HepG2 (cell line): ENCODE measurements at regions not wholly inside any gene's neighbourhood (a gene's known extent, or its start where the extent isn't known, plus 50 kb on each side); places are given as distances from the start of the nearest gene placed in this dataset.

Experiments
- ATAC-seq: fragments of 200-7000 bp; cut with Tn5 transposase; 3 replicates; pipeline ENCODE4 v1.9.1; 2020; ENCODE audit warnings: mild to moderate bottlenecking, moderate library complexity
- BruUV-seq: library from RNA; stranded (reverse); fragments of 400-500 nt; replicated peaks from 2 replicates; lab custom pipeline; 2021; lab: Mats Ljungman, UMichigan
- CTCF ChIA-PET: fragments of 300-600 bp; formaldehyde crosslinking; extraction: SDS; loops from one replicate; lab custom pipeline; 2021; ENCODE audit warnings: low total read pairs, inconsistent platforms, low intra/inter-chr PET ratio; lab: Yijun Ruan, JAX
- POLR2A ChIA-PET: fragments of 350-600 bp; sonication (Branson Sonifier 250); formaldehyde crosslinking; loops from one replicate; lab custom pipeline; 2020; ENCODE audit warnings: antibody characterized with exemption, inconsistent platforms; lab: Yijun Ruan, JAX
- DNase-seq: peaks from one replicate; pipeline ENCODE4 v3.0.0-alpha.2; 2015; ENCODE audit warnings: low spot score
- FAIRE-seq: peaks from 3 replicates; lab custom pipeline; 2011; peaks lifted over from hg19 to GRCh38; lab: Jason Lieb, UNC
- H2AFZ ChIP-seq: one replicate; pipeline ENCODE4 v1.6.1; 2011; ENCODE audit warnings: low read length, inconsistent platforms
- H3K27ac ChIP-seq: fragments of 300-600 bp; 3 replicates; pipeline ENCODE4 v1.8.0; 2011; ENCODE audit warnings: mixed run types, mild to moderate bottlenecking, mixed read lengths, low read length, inconsistent platforms; ENCODE audit not compliant: insufficient read depth; ENCODE audit errors: extremely low read length
- H3K27me3 ChIP-seq, 2 experiments: fragments of 200-600 bp in 1 of 2; 2 replicates in 1 of 2; 3 replicates in 1 of 2; pipeline versions ENCODE4 v1.6.0 to v1.8.0; 2011; ENCODE audit warnings: low read length in 2 of 2, mild to moderate bottlenecking in 2 of 2, moderate library complexity in 2 of 2, inconsistent platforms in 1 of 2; ENCODE audit not compliant: insufficient read depth in 2 of 2, control insufficient read depth in 1 of 2
- H3K36me3 ChIP-seq, 2 experiments: fragments of 200-600 bp in 1 of 2; replicated peaks in 1 of 2; 2 replicates in 1 of 2; 3 replicates in 1 of 2; pipeline versions ENCODE4 v1.5.1 to v1.8.0; 2011; ENCODE audit warnings: low read length in 2 of 2, inconsistent platforms in 1 of 2; ENCODE audit not compliant: insufficient read depth in 2 of 2, control insufficient read depth in 1 of 2
- H3K4me1 ChIP-seq: 2 replicates; pipeline ENCODE4 v1.5.1; 2012; ENCODE audit warnings: low read length, inconsistent platforms; ENCODE audit not compliant: insufficient read depth
- H3K4me2 ChIP-seq: 2 replicates; pipeline ENCODE4 v1.6.0; 2011; ENCODE audit warnings: low read depth, low read length, inconsistent platforms
- H3K4me3 ChIP-seq, 3 experiments: fragments of 200-600 bp in 1 of 3; sonication (generic), shearing (Covaris generic) in 1 of 3; replicated peaks in 1 of 3; 2 replicates each; pipeline ENCODE4 v1.5.1; 2011 to 2016; ENCODE audit warnings: low read length in 3 of 3, inconsistent platforms in 2 of 3, low read depth in 2 of 3, mild to moderate bottlenecking in 2 of 3, control low read depth in 1 of 3, mixed read lengths in 1 of 3; ENCODE audit not compliant: insufficient read depth in 1 of 3
- H3K79me2 ChIP-seq: one replicate; pipeline ENCODE4 v1.6.1; 2011; ENCODE audit warnings: low read length, inconsistent platforms; ENCODE audit not compliant: insufficient read depth
- H3K9ac ChIP-seq: 2 replicates; pipeline ENCODE4 v1.6.0; 2011; ENCODE audit warnings: mild to moderate bottlenecking, low read depth, low read length, inconsistent platforms; ENCODE audit not compliant: insufficient read depth
- H3K9me3 ChIP-seq: 2 replicates; pipeline ENCODE4 v1.5.1; 2012; ENCODE audit warnings: mild to moderate bottlenecking, low read length
- H4K20me1 ChIP-seq: 2 replicates; pipeline ENCODE4 v1.6.0; 2011; ENCODE audit warnings: inconsistent platforms, mild to moderate bottlenecking, low read length, moderate library complexity; ENCODE audit not compliant: insufficient read depth
- CENPX ChIP-seq: sonication (generic); formaldehyde crosslinking; IDR thresholded peaks from 2 replicates; pipeline ENCODE4 v1.9.0; 2021; ENCODE audit warnings: mild to moderate bottlenecking, missing genetic modification reagents, moderate library complexity
- HES4 ChIP-seq: sonication (generic); formaldehyde crosslinking; IDR thresholded peaks from 2 replicates; pipeline ENCODE4 v1.9.0; 2021; ENCODE audit warnings: mild to moderate bottlenecking, missing genetic modification reagents, borderline replicate concordance
- MED13 ChIP-seq: sonication (generic); formaldehyde crosslinking; IDR thresholded peaks from 2 replicates; pipeline ENCODE4 v1.5.0; 2020; ENCODE audit warnings: missing genetic modification reagents
- RBFOX2 ChIP-seq: fragments of 200-400 bp; formaldehyde crosslinking; IDR thresholded peaks from 2 replicates; pipeline ENCODE4 v1.6.1; 2017; ENCODE audit warnings: low read depth, mild to moderate bottlenecking, low read length
- RBM39 ChIP-seq: fragments of 200-400 bp; formaldehyde crosslinking; IDR thresholded peaks from one replicate; pipeline ENCODE4 v1.6.1; 2018; ENCODE audit warnings: antibody characterized with exemption, mild to moderate bottlenecking, low read depth, low read length; ENCODE audit not compliant: poor library complexity, severe bottlenecking
- SUZ12 ChIP-seq: fragments of 150-350 bp; IDR thresholded peaks from 2 replicates; pipeline ENCODE4 v1.6.1; 2014; ENCODE audit warnings: low read depth, low read length
- TCF7L2 ChIP-seq: IDR thresholded peaks from 2 replicates; pipeline ENCODE4 v1.6.1; 2011; ENCODE audit warnings: mild to moderate bottlenecking, low read depth, low read length, moderate library complexity
- ZNF121 ChIP-seq: sonication (generic); formaldehyde crosslinking; IDR thresholded peaks from 2 replicates; pipeline ENCODE4 v1.5.0; 2020; ENCODE audit warnings: mild to moderate bottlenecking, missing genetic modification reagents
- ZNF256 ChIP-seq: sonication (generic); formaldehyde crosslinking; conservative IDR thresholded peaks from 2 replicates; pipeline ENCODE4 v1.4.0; 2020; ENCODE audit warnings: missing genetic modification reagents
- ZNF382 ChIP-seq: sonication (generic); formaldehyde crosslinking; IDR thresholded peaks from 2 replicates; pipeline ENCODE4 v1.5.0; 2020; ENCODE audit warnings: missing genetic modification reagents, mild to moderate bottlenecking, borderline replicate concordance
- ZNF576 ChIP-seq: sonication (generic); formaldehyde crosslinking; IDR thresholded peaks from 2 replicates; pipeline ENCODE4 v1.4.0; 2020; ENCODE audit warnings: mild to moderate bottlenecking, missing genetic modification reagents
- ZNF639 ChIP-seq: conservative IDR thresholded peaks from 2 replicates; pipeline ENCODE4 v1.6.1; 2018; ENCODE audit warnings: missing genetic modification reagents
- ZNF792 ChIP-seq: IDR thresholded peaks from 2 replicates; pipeline ENCODE4 v1.6.1; 2016
- ZNF83 ChIP-seq: sonication (generic); formaldehyde crosslinking; IDR thresholded peaks from 2 replicates; pipeline ENCODE4 v1.4.0; 2020; ENCODE audit warnings: missing genetic modification reagents, mild to moderate bottlenecking, borderline replicate concordance
- WGBS: methylation state at CpG from one replicate; pipeline ENCODE4 v1.1.6; 2017; ENCODE audit warnings: low lambda C conversion rate; 5-methylcytosine and 5-hydroxymethylcytosine counted together
- in situ Hi-C: cut with HindIII; loops from 2 replicates; pipeline ENCODE4 v1.10.0; 2017; ENCODE audit warnings: low pct_unique_long_range_greater_than_20kb; ENCODE audit not compliant: extremely low pct_ligation_motif_present
- intact Hi-C: fragments of 100-400 bp; cut with micrococcal nuclease; formaldehyde crosslinking; loops from one replicate; pipeline ENCODE4 v1.10.0; 2022; ENCODE audit not compliant: unreplicated experiment
- TF ChIP-seq, protein P1 (sequence below): sonication (generic); formaldehyde crosslinking; IDR thresholded peaks from 2 replicates; pipeline ENCODE4 v1.4.0; 2020; ENCODE audit warnings: missing genetic modification reagents

GRCh38 chr7:138247568-138248333, 171.5 kb downstream of the AKR1D1 start (continued):
- TF ChIP-seq, protein P1, sequence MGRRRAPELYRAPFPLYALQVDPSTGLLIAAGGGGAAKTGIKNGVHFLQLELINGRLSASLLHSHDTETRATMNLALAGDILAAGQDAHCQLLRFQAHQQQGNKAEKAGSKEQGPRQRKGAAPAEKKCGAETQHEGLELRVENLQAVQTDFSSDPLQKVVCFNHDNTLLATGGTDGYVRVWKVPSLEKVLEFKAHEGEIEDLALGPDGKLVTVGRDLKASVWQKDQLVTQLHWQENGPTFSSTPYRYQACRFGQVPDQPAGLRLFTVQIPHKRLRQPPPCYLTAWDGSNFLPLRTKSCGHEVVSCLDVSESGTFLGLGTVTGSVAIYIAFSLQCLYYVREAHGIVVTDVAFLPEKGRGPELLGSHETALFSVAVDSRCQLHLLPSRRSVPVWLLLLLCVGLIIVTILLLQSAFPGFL: no peak
- TF ChIP-seq ZNF382: no peak
- TF ChIP-seq, all 625 proteins: peak for 0

- H3K27ac ChIP-seq: no peak overlapping the region
- BruUV-seq: no TSS peak
- peaks cover 18% of the 10 kb centered on the region for H3K9me3 ChIP-seq
- in situ Hi-C loops: no loop called here
- no peak overlapping the region for H2AFZ ChIP-seq
- TF ChIP-seq ZNF121 (CRISPR knock-in tag) (peak; percentile 34; the same call in 1 of the 2 replicates), RBM39 (no peak)
- no peak overlapping the region for H3K9ac ChIP-seq
- H3K4me3 ChIP-seq: no peak overlapping the region
- DNase-seq (no peak), FAIRE-seq (no peak), ATAC-seq (no peak)
- H3K27me3 ChIP-seq: no peaks in the 10 kb centered on the region
- H3K4me1 ChIP-seq: peaks cover 42% of the 10 kb centered on the region
- CTCF ChIA-PET: no interaction called here
- H3K36me3 ChIP-seq: no peaks in the 10 kb centered on the region
- H3K4me2 ChIP-seq: no peak overlapping the region
- H3K79me2 ChIP-seq: no peaks in the 10 kb centered on the region
- POLR2A ChIA-PET: interaction anchor here (1.2 kb wide), 1 partner anchor 9 kb away, joined by 4 read pairs; no protein-coding TSS in a partner anchor
- H4K20me1 ChIP-seq: no peaks in the 10 kb centered on the region
- intact Hi-C loops: no loop called here
These were observed 172.3 kb downstream of the AKR1D1 start for GRCh38 chr7:138248609-138249008.

- no peak for ATAC-seq
- in situ Hi-C loops: no loop called here
- TF ChIP-seq ZNF83 (no peak), ZNF792 (no peak), ZNF576 (no peak), SUZ12 (no peak), HES4 (no peak), MED13 (no peak), ZNF639 (CRISPR knock-in tag) (no peak), ZNF256 (CRISPR knock-in tag) (no peak), RBFOX2 (no peak), CENPX (CRISPR knock-in tag) (no peak), TCF7L2 (no peak)
These were observed 173.7 kb downstream of the AKR1D1 start for GRCh38 chr7:138249975-138250374.

More at GRCh38 chr7:138249975-138250374, 173.7 kb downstream of the AKR1D1 start:
- Histone ChIP-seq H3K9ac (no peak overlapping the region), H3K4me1 (peaks cover 28% of the 10 kb centered on the region), H3K27ac (no peak overlapping the region), H3K4me3 (no peak overlapping the region), H4K20me1 (no peaks in the 10 kb centered on the region), H3K79me2 (no peaks in the 10 kb centered on the region), H3K27me3 (no peaks in the 10 kb centered on the region), H3K36me3 (no peaks in the 10 kb centered on the region), H3K9me3 (peaks cover 31% of the 10 kb centered on the region), H3K4me2 (no peak overlapping the region), H2AFZ (no peak overlapping the region)
- intact Hi-C loops: loop anchor here (10.0 kb wide), 1 partner anchor 215 kb away; the partner anchor contains the start of gene TRIM24
- ChIA-PET POLR2A (no interaction called here), CTCF (no interaction called here)
- FAIRE-seq (no peak), DNase-seq (no peak)
- 93% methylated on average over 4 of the region's 4 CpGs for whole genome bisulfite sequencing
- BruUV-seq: no TSS peak
